ENCODE measurements at regions not wholly inside any gene's neighbourhood (a gene's known extent, or its start where the extent isn't known, plus 50 kb on each side); places are given as distances from the start of the nearest gene placed in this dataset.

DNA sequence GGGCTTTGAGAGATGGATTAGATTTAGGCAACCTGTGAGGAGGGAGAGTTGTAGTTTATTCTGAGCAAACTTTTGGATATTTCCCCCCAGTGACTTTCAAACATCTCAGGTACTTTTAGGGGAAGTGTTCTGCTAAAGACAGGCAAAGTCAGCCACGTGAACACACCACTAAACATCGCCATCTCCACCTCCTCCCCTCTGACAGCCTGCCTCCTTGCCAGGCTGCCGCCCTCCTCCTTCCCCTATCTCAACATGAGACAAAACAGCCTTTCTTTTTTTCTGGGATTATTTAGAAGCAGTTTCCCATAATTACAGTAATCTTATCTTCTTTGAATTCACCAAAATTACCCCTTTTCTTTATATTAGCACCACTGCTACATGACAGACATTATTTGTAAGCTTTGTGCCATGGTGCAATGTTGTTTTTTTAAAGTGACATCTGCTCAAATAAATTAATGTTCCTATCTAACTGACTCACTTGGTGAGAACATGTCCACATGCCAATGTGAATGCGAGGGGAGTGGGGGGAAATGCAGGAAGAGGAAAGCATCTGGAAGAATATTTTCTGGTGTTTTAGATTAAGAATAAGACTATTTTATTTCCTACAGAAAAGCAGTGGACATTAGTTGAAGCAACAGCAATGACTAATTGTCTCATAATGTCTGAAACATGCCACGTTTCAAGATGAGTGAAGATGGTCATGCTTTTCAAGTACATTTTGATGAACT lies 147.8 kb upstream of the ATP1B1 start:
- DNase-seq (ENCODE audit: extremely low spot score): no peak
- Histone ChIP-seq H3K4me3 (ENCODE audit: low read depth, low read length) (no peak overlapping the region), H3K36me3 (ENCODE audit: insufficient read depth) (no peaks in the 10 kb centered on the region), H3K4me1 (ENCODE audit: insufficient read depth) (no peaks in the 10 kb centered on the region), H3K27ac (ENCODE audit: low read depth) (no peak overlapping the region)
- WGBS: 73% methylated on average over 5 of the region's 5 CpGs

DNA sequence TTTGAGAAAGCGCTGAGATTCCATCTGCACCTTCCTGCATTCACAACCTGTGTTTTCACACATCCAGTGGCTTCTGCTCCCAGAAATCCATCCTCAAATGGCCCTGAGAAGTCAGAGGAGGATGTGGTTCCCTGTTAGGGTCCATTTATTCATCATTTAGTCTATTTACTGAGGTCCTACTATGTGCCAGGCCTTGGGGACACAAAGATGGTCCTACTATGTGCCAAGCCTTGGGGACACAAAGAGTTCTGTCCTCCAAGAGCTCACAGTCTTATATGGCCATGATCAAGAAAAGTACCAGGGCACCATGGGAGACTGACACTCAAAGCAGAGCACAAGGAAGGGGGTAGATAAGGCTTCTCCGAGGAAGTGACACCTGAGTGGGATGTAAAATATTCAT lies 147.1 kb upstream of the ATP1B1 start:
- H3K4me1 ChIP-seq (ENCODE audit: insufficient read depth): no peaks in the 10 kb centered on the region
- H3K36me3 ChIP-seq (ENCODE audit: insufficient read depth): no peaks in the 10 kb centered on the region
- WGBS: over 99% methylated on average over 2 of the region's 2 CpGs
- no peak overlapping the region for H3K27ac ChIP-seq (ENCODE audit: low read depth)
- no peak overlapping the region for H3K4me3 ChIP-seq (ENCODE audit: low read depth, low read length)
- no peak for DNase-seq (ENCODE audit: extremely low spot score)

DNA sequence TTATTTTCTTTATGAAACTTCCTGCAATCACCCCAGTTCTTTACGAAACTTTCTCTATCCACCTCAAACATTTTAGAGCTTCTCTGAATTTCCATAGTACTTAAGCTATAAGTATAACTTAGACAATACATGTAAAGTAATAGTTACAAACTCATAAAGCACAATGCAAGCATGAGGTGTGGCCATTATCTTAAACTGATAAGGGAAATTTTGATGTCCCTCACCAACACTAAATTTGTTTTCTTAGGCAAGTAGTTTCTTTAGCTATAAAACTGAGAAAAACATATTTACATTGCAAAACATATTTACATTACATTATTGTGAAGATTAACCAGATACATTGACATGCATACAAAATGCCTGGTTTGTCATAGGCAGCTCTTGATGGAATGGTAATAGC lies 146.4 kb upstream of the ATP1B1 start:
- H3K4me3 ChIP-seq (ENCODE audit: low read depth, low read length): no peak overlapping the region
- H3K27ac ChIP-seq (ENCODE audit: low read depth): no peak overlapping the region
- no peaks in the 10 kb centered on the region for H3K4me1 ChIP-seq (ENCODE audit: insufficient read depth)
- DNase-seq (ENCODE audit: extremely low spot score): no peak
- WGBS: 92% methylated on average over 1 of the region's 1 CpG
- no peaks in the 10 kb centered on the region for H3K36me3 ChIP-seq (ENCODE audit: insufficient read depth)

DNA sequence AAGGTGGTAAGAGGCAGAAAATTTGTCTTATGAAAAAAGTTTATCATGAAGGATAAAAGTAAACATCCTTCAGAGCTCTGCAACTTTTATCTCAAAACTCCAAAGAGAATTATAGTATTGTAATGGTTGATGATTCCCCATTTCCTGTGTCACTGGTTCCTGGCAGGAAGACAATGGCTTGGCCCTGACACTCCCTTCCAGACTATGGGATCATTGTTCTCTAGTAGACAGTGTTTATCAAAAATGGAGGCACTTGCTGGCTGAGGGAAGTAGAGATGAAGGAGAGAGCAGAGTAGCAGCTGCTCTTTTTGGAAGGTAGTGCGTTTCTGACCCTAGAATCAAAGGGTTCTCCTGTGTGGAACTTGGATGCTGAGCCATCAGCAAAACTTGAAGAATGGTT lies 145.9 kb upstream of the ATP1B1 start:
- H3K4me1 ChIP-seq (ENCODE audit: insufficient read depth): no peaks in the 10 kb centered on the region
- DNase-seq (ENCODE audit: extremely low spot score): no peak
- H3K36me3 ChIP-seq (ENCODE audit: insufficient read depth): no peaks in the 10 kb centered on the region
- no peak overlapping the region for H3K27ac ChIP-seq (ENCODE audit: low read depth)
- H3K4me3 ChIP-seq (ENCODE audit: low read depth, low read length): no peak overlapping the region
- WGBS: 86% methylated on average over 1 of the region's 1 CpG

DNA sequence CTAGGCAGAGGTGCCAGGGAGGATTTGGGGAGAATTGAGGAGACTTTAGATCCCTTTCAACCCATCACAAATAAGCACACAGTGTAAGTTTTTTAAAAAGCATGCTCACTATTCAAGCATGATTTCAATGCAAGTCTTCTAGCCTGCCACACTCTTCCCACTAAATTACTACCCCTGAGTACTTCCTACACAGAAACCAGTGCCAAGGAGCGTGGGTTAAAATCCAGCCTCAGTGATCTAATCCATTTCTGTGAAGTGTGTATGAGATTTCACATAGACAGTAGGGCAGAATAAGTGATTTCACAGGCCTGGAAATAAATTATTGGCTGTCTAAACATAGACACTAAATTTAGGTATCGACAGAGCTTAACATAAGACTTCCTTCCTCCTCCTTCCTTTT lies 142.9 kb upstream of the ATP1B1 start:
- no peak overlapping the region for H3K4me3 ChIP-seq (ENCODE audit: low read depth, low read length)
- no peak for DNase-seq (ENCODE audit: extremely low spot score)
- no peaks in the 10 kb centered on the region for H3K4me1 ChIP-seq (ENCODE audit: insufficient read depth)
- WGBS: 78% methylated on average over 2 of the region's 2 CpGs
- no peaks in the 10 kb centered on the region for H3K36me3 ChIP-seq (ENCODE audit: insufficient read depth)
- H3K27ac ChIP-seq (ENCODE audit: low read depth): no peak overlapping the region

DNA sequence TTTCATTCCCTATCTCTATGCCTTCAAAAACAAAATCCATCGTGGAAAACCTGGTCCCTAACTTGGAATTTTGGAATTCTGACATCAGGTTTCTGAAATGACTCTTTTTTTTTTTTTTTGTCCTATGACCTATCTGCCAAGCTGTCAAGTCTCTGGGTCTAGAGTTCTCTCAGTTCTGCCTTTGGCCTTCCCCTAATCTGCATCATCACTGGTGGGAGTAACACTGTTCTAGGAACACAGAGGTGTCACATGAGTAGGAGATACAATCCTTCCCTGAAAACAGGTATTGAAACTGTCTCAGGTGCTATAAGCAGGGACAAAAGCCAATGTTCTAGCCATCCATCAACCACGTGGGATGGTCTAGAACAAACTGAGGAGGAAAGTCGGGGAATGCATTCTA lies 142.0 kb upstream of the ATP1B1 start:
- Histone ChIP-seq H3K4me3 (ENCODE audit: low read depth, low read length) (no peak overlapping the region), H3K36me3 (ENCODE audit: insufficient read depth) (no peaks in the 10 kb centered on the region), H3K27ac (ENCODE audit: low read depth) (no peak overlapping the region), H3K4me1 (ENCODE audit: insufficient read depth) (no peaks in the 10 kb centered on the region)
- WGBS: 95% methylated on average over 3 of the region's 3 CpGs
- no peak for DNase-seq (ENCODE audit: extremely low spot score)

DNA sequence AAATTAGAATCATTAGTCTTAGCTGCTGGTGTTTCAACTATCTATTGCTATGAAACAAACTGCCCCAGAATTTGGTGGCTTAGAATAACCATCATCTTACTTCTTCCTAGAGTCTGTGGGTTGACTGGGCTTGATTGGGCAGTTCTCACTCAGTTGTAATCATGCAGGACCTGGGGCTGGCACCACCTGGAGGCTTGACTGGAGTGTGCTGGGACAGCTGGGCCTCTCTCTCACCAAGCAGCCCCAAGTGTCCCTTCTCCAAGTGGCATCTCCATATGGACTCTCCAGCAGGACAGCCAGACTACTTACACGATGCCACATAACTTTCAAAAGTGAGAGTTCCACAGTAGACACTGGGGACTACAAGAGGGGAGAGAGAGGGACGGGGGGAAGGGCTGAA lies 140.3 kb upstream of the ATP1B1 start:
- no peaks in the 10 kb centered on the region for H3K36me3 ChIP-seq (ENCODE audit: insufficient read depth)
- 89% methylated on average over 2 of the region's 2 CpGs for WGBS
- DNase-seq (ENCODE audit: extremely low spot score): no peak
- H3K4me3 ChIP-seq (ENCODE audit: low read depth, low read length): no peak overlapping the region
- no peaks in the 10 kb centered on the region for H3K4me1 ChIP-seq (ENCODE audit: insufficient read depth)
- no peak overlapping the region for H3K27ac ChIP-seq (ENCODE audit: low read depth)

DNA sequence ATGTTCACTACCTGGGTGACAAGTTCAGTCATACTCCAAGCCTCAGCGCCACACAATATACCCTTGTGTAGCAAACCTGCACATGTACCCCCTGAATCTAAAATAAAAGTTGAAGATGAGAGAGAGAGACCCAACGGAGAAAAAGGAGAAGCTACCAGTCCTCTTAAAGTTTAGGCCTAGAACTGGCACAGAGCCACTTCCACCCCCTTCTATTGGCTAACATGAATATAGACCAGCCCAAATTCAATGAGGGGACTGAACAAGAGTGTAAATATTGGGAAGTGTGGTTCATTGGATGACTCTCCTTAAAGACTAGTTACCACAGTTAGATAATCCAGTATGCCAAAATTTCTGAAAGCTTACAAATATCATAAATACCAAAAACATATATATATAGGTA lies 139.9 kb upstream of the ATP1B1 start:
- DNase-seq (ENCODE audit: extremely low spot score): no peak
- H3K27ac ChIP-seq (ENCODE audit: low read depth): no peak overlapping the region
- H3K36me3 ChIP-seq (ENCODE audit: insufficient read depth): no peaks in the 10 kb centered on the region
- no peaks in the 10 kb centered on the region for H3K4me1 ChIP-seq (ENCODE audit: insufficient read depth)
- 88% methylated on average over 2 of the region's 2 CpGs for WGBS
- no peak overlapping the region for H3K4me3 ChIP-seq (ENCODE audit: low read depth, low read length)

DNA sequence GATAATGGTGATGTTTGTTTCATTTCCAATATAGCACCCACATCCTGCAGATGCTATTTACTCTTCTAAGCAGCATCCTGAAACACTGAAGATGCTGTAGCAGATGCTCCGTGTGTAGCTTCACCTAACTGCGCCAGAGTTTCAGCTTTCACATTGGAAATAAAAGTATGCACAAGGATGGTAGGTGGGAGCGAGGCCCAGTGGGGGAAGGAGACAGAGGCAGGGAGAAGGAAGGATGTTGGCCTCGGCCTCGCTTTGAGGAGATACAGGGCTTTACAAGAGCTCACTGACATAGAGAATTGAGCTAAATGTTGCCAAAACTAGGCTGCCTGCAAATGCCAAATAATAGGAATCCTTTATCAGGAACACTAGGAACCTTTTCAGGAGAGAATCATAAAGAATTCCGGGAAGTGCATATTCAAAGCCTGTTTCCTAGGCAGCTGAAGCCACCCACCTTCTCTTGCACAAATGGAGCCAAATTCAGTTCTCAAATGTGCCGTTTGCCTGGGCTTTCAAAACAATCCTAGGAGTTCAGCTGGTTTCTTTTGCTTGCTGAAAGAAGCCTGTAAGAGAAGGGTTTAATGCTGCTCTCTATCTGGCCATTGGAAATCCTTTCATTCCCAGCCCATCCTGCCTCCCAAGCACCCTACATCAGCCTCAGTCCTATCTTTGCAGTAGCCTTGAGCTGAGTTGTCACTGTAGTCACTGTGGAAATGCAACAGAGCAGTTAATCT lies 135.4 kb upstream of the ATP1B1 start:
- H3K36me3 ChIP-seq (ENCODE audit: insufficient read depth): no peaks in the 10 kb centered on the region
- no peak overlapping the region for H3K27ac ChIP-seq (ENCODE audit: low read depth)
- WGBS: 61% methylated on average over 7 of the region's 7 CpGs
- DNase-seq (ENCODE audit: extremely low spot score): peak; percentile 37
- H3K4me1 ChIP-seq (ENCODE audit: insufficient read depth): no peaks in the 10 kb centered on the region
- H3K4me3 ChIP-seq (ENCODE audit: low read depth, low read length): no peak overlapping the region

DNA sequence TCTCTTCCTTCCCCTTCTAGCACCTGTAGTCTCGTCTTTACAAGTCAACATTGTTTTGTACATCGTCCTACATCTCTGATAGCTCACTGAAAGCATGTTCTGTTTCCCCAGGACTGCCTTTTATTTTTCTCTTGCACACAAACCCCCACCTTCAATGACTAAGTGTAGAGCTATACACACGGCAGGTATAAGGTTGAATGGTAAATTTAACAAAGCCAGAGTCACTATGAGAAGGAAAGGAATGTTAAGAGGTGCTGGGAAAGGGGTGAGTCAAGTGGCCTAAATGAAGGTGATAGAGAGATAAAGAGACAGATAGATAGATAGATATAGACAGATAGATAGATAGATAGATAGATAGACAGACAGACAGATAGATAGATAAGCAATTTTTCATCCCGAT lies 134.3 kb upstream of the ATP1B1 start:
- Histone ChIP-seq H3K4me1 (ENCODE audit: insufficient read depth) (no peaks in the 10 kb centered on the region), H3K36me3 (ENCODE audit: insufficient read depth) (no peaks in the 10 kb centered on the region), H3K4me3 (ENCODE audit: low read depth, low read length) (no peak overlapping the region), H3K27ac (ENCODE audit: low read depth) (no peak overlapping the region)
- 90% methylated on average over 4 of the region's 4 CpGs for WGBS
- no peak for DNase-seq (ENCODE audit: extremely low spot score)

DNA sequence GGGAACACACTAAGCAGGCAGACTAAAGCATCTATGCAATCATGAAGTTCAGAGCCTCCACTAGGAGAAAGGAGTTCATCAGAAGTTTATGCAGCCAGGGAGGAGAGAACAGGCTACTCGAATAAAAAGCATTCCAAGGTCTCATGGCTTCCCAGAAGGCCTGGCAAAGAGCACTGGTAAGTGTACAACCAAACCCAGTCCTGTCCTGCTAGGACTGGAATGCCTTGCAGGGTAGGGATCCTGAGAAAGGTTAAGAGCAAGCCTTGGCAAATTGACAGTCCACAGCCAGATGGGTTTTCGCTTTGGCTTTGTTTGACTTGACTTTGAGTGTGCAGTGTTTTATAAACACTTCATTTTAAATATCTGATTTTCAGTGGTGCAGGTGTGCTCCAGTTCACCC lies 133.6 kb upstream of the ATP1B1 start:
- 59% methylated on average over 2 of the region's 2 CpGs for WGBS
- Histone ChIP-seq H3K4me3 (ENCODE audit: low read depth, low read length) (no peak overlapping the region), H3K27ac (ENCODE audit: low read depth) (no peak overlapping the region), H3K4me1 (ENCODE audit: insufficient read depth) (no peaks in the 10 kb centered on the region), H3K36me3 (ENCODE audit: insufficient read depth) (no peaks in the 10 kb centered on the region)
- DNase-seq (ENCODE audit: extremely low spot score): no peak

DNA sequence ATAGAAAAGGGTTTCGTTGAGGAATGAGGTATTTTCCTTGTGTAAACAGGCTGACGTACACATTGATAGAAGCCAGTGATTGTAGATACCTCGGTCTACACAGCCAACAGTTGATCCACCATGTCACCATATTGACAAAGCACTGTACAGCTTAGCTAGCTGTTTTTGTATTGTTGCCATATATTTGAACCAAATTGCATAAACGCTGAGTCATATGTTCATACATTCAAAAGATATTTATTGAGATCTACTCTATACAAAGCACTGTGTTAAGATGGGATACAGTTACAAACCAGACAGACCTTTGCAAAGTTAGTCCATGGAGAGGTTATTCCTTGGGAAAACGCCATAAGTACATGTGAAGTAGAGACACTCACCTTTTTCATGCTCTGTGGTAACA lies 132.4 kb upstream of the ATP1B1 start:
- no peak overlapping the region for H3K27ac ChIP-seq (ENCODE audit: low read depth)
- H3K36me3 ChIP-seq (ENCODE audit: insufficient read depth): no peaks in the 10 kb centered on the region
- H3K4me3 ChIP-seq (ENCODE audit: low read depth, low read length): no peak overlapping the region
- DNase-seq (ENCODE audit: extremely low spot score): no peak
- H3K4me1 ChIP-seq (ENCODE audit: insufficient read depth): no peaks in the 10 kb centered on the region
- WGBS: 69% methylated on average over 5 of the region's 5 CpGs

DNA sequence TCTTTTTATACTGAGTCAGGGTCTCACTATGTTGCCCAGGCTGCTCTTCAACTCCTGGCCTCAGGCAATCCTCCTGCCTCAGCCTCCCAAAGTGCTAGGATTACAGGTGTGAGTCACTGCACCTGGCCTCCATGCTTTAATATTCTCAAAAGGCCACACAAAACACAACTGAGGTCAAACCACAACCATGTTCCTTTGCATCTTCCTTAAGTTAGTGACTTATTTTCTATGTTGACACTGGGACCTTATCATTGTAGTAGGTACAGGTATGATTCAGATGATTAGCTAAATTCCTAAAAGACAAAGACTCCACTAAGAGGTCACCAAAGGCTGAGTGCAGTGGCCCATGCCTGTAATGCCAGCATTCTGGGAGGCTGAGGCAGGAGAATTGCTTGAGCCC lies 131.9 kb upstream of the ATP1B1 start:
- H3K36me3 ChIP-seq (ENCODE audit: insufficient read depth): no peaks in the 10 kb centered on the region
- DNase-seq (ENCODE audit: extremely low spot score): no peak
- H3K27ac ChIP-seq (ENCODE audit: low read depth): no peak overlapping the region
- no peak overlapping the region for H3K4me3 ChIP-seq (ENCODE audit: low read depth, low read length)
- no peaks in the 10 kb centered on the region for H3K4me1 ChIP-seq (ENCODE audit: insufficient read depth)

DNA sequence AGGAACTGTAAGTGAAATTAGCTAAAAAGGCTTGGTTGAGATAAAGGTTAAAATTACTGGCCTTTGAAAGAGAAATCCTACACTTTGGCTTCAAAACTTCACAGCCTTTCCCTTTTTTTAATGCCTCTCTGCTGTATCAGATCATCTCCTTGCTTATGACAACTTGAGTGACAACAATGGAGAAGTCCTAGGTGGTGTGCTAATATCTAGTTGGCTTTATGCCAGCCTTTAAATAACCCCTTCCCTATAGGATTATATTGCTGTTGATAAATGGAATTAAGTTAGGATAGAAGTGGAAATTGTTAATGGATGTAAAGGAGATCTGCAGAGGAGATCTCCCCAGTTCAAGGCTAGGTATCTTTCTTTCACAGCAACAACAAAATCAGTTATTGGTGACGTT lies 130.2 kb upstream of the ATP1B1 start:
- Histone ChIP-seq H3K4me3 (ENCODE audit: low read depth, low read length) (no peak overlapping the region), H3K36me3 (ENCODE audit: insufficient read depth) (no peaks in the 10 kb centered on the region), H3K4me1 (ENCODE audit: insufficient read depth) (no peaks in the 10 kb centered on the region), H3K27ac (ENCODE audit: low read depth) (no peak overlapping the region)
- DNase-seq (ENCODE audit: extremely low spot score): no peak
- WGBS: 81% methylated on average over 1 of the region's 1 CpG
